HEK293 (cell line): ENCODE measurements at regions not wholly inside any gene's neighbourhood (a gene's known extent, or its start where the extent isn't known, plus 50 kb on each side); places are given as distances from the start of the nearest gene placed in this dataset.

Source experiments
- CTCF ChIA-PET: fragments of 350-600 bp; formaldehyde crosslinking; extraction: SDS; loops from one replicate; lab custom pipeline; 2021; ENCODE audit warnings: antibody characterized with exemption; lab: Yijun Ruan, JAX
- POLR2A ChIA-PET: fragments of 300-600 bp; formaldehyde crosslinking; extraction: SDS; loops from one replicate; lab custom pipeline; 2020; ENCODE audit warnings: antibody characterized with exemption, inconsistent platforms; lab: Yijun Ruan, JAX
- H3K27ac ChIP-seq: fragments of 200-500 bp; sonication (Bioruptor generic); 2 replicates; pipeline ENCODE4 v1.5.1; 2014; ENCODE audit warnings: low read depth, low read length, control low read depth, inconsistent platforms; ENCODE audit errors: extremely low read depth
- H3K36me3 ChIP-seq, 2 experiments: fragments of 200-500 bp in 1 of 2; sonication (Bioruptor generic) in 1 of 2; 1 replicate in 1 of 2; 2 replicates in 1 of 2; pipeline ENCODE4 v1.5.1; 2014 to 2017; ENCODE audit warnings: inconsistent platforms in 2 of 2, low read length in 2 of 2; ENCODE audit not compliant: control insufficient read depth in 2 of 2, insufficient read depth in 1 of 2
- H3K4me1 ChIP-seq: fragments of 200-500 bp; sonication (Bioruptor generic); 2 replicates; pipeline ENCODE4 v1.5.1; 2014; ENCODE audit warnings: mild to moderate bottlenecking, low read length, inconsistent platforms; ENCODE audit not compliant: control insufficient read depth, insufficient read depth
- H3K4me3 ChIP-seq: 2 replicates; pipeline ENCODE4 v1.5.1; 2011; ENCODE audit warnings: low read depth, mild to moderate bottlenecking, control low read depth, low read length, moderate library complexity
- H3K9me3 ChIP-seq: fragments of 200-500 bp; sonication (Bioruptor generic); 2 replicates; pipeline ENCODE4 v1.5.1; 2014; ENCODE audit warnings: low read depth, low read length, inconsistent platforms; ENCODE audit not compliant: control insufficient read depth, insufficient read depth
- EGR2 ChIP-seq: fragments of 450-650 bp; formaldehyde crosslinking; IDR thresholded peaks from 2 replicates; pipeline ENCODE4 v1.5.1; 2016; ENCODE audit warnings: low read depth, missing biosample characterization, missing genetic modification characterization
- SALL2 ChIP-seq: fragments of 450-650 bp; formaldehyde crosslinking; IDR thresholded peaks from 2 replicates; pipeline ENCODE4 v1.5.0; 2017; ENCODE audit warnings: missing biosample characterization, mild to moderate bottlenecking, missing genetic modification characterization, borderline replicate concordance
- TSHZ1 ChIP-seq: fragments of 450-650 bp; formaldehyde crosslinking; IDR thresholded peaks from 2 replicates; pipeline ENCODE4 v1.5.1; 2016; ENCODE audit warnings: missing biosample characterization, missing genetic modification characterization, borderline replicate concordance
- ZBTB17 ChIP-seq: fragments of 450-650 bp; formaldehyde crosslinking; IDR thresholded peaks from 2 replicates; pipeline ENCODE4 v1.5.1; 2016; ENCODE audit warnings: missing biosample characterization, missing genetic modification characterization
- ZFP37 ChIP-seq: fragments of 450-650 bp; formaldehyde crosslinking; IDR thresholded peaks from 2 replicates; pipeline ENCODE4 v1.5.1; 2016; ENCODE audit warnings: missing biosample characterization, missing genetic modification characterization
- ZNF112 ChIP-seq: fragments of 450-650 bp; formaldehyde crosslinking; IDR thresholded peaks from 2 replicates; pipeline ENCODE4 v1.5.0; 2017; ENCODE audit warnings: missing biosample characterization, missing genetic modification characterization
- ZNF19 ChIP-seq: fragments of 450-650 bp; formaldehyde crosslinking; IDR thresholded peaks from 2 replicates; pipeline ENCODE4; 2016; ENCODE audit warnings: missing biosample characterization, missing genetic modification characterization, low read depth
- ZNF274 ChIP-seq, 2 experiments: fragments of 200-500 bp in 1 of 2; fragments of 450-650 bp in 1 of 2; sonication (Bioruptor generic) in 1 of 2; formaldehyde crosslinking in 1 of 2; IDR thresholded peaks; 2 replicates each; pipeline versions ENCODE4 v1.5.1 to v1.6.1; 2014 to 2016; ENCODE audit warnings: borderline replicate concordance in 1 of 2, inconsistent platforms in 1 of 2, low read length in 1 of 2, missing biosample characterization in 1 of 2, missing genetic modification characterization in 1 of 2
- ZNF416 ChIP-seq: fragments of 450-650 bp; formaldehyde crosslinking; IDR thresholded peaks from 2 replicates; pipeline ENCODE4 v1.5.1; 2016; ENCODE audit warnings: missing biosample characterization, missing genetic modification characterization
- ZNF473 ChIP-seq: fragments of 450-650 bp; formaldehyde crosslinking; IDR thresholded peaks from 2 replicates; pipeline ENCODE4 v1.5.1; 2017; ENCODE audit warnings: missing biosample characterization, missing genetic modification characterization
- ZNF518A ChIP-seq: fragments of 450-650 bp; formaldehyde crosslinking; conservative IDR thresholded peaks from 2 replicates; pipeline ENCODE4 v1.5.1; 2016; ENCODE audit warnings: low read depth, missing biosample characterization, missing genetic modification characterization
- ZNF548 ChIP-seq: fragments of 450-650 bp; formaldehyde crosslinking; IDR thresholded peaks from 2 replicates; pipeline ENCODE4 v1.5.1; 2016; ENCODE audit warnings: missing biosample characterization, missing genetic modification characterization
- ZNF560 ChIP-seq: fragments of 450-650 bp; formaldehyde crosslinking; IDR thresholded peaks from 2 replicates; pipeline ENCODE4 v1.5.1; 2017; ENCODE audit warnings: missing biosample characterization, missing genetic modification characterization, borderline replicate concordance
- ZNF580 ChIP-seq: fragments of 450-650 bp; formaldehyde crosslinking; IDR thresholded peaks from 2 replicates; pipeline ENCODE4 v1.5.1; 2016; ENCODE audit warnings: missing biosample characterization, missing genetic modification characterization
- ZNF600 ChIP-seq: fragments of 450-650 bp; formaldehyde crosslinking; IDR thresholded peaks from 2 replicates; pipeline ENCODE4 v1.5.1; 2016; ENCODE audit warnings: missing biosample characterization, missing genetic modification characterization
- ZNF707 ChIP-seq: fragments of 450-650 bp; formaldehyde crosslinking; IDR thresholded peaks from 2 replicates; pipeline ENCODE4 v1.5.1; 2016; ENCODE audit warnings: missing biosample characterization, missing genetic modification characterization
- ZNF76 ChIP-seq: fragments of 450-650 bp; formaldehyde crosslinking; IDR thresholded peaks from 2 replicates; pipeline ENCODE4; 2016; ENCODE audit warnings: low read depth, missing biosample characterization, missing genetic modification characterization, borderline replicate concordance
- TF ChIP-seq, protein P1 (sequence below): fragments of 450-650 bp; formaldehyde crosslinking; IDR thresholded peaks from 2 replicates; pipeline ENCODE4 v1.5.1; 2016; ENCODE audit warnings: missing biosample characterization, missing genetic modification characterization

DNA sequence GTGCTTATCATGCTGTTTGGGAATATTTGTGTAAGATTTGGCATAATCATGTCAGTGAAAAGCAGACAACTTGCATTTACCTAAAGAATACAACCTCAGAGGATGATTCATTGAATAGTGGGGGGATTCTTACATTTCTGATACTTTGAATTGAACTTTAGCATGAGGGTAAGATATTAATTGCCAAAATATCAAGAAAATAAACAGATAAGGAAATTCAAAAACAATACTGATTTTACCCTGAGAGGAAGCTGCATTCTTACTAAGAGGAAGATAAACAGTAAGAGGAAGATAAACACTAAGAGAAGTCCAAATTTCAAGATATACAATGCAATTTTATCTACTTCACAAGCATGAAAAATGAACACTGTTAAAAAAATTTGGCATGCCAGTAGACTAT is 2564.3 kb upstream of the PCDH20 start (continued):
- no peak for TF ChIP-seq TSHZ1
- TF ChIP-seq, all 188 proteins: peak for 0

DNA sequence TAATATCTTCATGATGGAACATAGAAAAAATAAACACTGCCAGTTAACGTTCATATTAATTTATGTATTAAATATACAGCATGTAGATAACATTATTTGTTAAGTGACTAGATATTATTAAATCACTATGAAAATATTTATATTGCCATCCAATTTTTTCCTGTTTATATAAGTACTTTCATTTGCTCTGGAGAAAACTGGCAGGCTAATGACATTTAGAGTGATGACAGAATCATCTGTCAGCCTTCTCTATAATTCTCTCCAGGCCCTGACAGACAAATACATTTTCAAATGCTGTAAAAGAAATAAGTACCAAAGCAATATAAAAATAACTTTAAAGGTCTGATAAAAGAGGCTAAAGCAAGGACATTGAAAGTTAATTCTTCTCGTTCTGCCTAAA is 2556.7 kb upstream of the PCDH20 start:
- Histone ChIP-seq H3K4me3 (no peak overlapping the region), H3K9me3 (no peaks in the 10 kb centered on the region), H3K4me1 (no peaks in the 10 kb centered on the region), H3K36me3 (no peaks in the 10 kb centered on the region), H3K27ac (no peak overlapping the region)
- TF ChIP-seq ZNF416 (tag by site-specific recombination), result no peak
- no peak for TF ChIP-seq ZNF600
- TF ChIP-seq ZBTB17 (tag by site-specific recombination), result no peak
- no peak for TF ChIP-seq ZNF112
- no peak for TF ChIP-seq ZNF580
- TF ChIP-seq ZNF548 (tag by site-specific recombination), result no peak
- TF ChIP-seq, protein P1, sequence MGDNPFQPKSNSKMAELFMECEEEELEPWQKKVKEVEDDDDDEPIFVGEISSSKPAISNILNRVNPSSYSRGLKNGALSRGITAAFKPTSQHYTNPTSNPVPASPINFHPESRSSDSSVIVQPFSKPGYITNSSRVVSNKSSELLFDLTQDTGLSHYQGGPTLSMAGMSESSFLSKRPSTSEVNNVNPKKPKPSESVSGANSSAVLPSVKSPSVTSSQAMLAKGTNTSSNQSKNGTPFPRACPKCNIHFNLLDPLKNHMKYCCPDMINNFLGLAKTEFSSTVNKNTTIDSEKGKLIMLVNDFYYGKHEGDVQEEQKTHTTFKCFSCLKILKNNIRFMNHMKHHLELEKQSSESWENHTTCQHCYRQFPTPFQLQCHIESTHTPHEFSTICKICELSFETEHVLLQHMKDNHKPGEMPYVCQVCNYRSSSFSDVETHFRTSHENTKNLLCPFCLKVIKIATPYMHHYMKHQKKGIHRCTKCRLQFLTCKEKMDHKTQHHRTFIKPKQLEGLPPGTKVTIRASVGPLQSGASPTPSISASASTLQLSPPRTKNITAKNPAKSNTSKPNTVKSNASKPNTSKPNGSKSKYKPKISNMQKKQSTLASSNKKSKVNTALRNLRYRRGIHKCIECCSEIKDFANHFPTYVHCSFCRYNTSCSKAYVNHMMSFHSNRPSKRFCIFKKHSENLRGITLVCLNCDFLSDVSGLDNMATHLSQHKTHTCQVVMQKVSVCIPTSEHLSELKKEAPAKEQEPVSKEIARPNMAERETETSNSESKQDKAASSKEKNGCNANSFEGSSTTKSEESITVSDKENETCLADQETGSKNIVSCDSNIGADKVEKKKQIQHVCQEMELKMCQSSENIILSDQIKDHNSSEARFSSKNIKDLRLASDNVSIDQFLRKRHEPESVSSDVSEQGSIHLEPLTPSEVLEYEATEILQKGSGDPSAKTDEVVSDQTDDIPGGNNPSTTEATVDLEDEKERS, result no peak
- no peak for TF ChIP-seq ZNF76
- no peak for TF ChIP-seq ZFP37
- no peak for TF ChIP-seq ZNF473 (tag by site-specific recombination)
- TF ChIP-seq ZNF19 (tag by site-specific recombination), result no peak
- no peak for TF ChIP-seq SALL2 (tag by site-specific recombination)
- no peak for TF ChIP-seq ZNF274 (IDR thresholded peaks at IDR 0.05; ENCODE audit: low read length)
- no peak for TF ChIP-seq ZNF274 (tag by site-specific recombination; IDR thresholded peaks at IDR 0.05; ENCODE audit: borderline replicate concordance)
- TF ChIP-seq ZNF707, result no peak
- no peak for TF ChIP-seq EGR2 (tag by site-specific recombination)
- no peak for TF ChIP-seq ZNF560 (tag by site-specific recombination)
- TF ChIP-seq ZNF518A (tag by site-specific recombination), result no peak
- CTCF ChIA-PET, result no interaction called here
- POLR2A ChIA-PET, result no interaction called here
